H1 (cell line): ENCODE measurements at regions not wholly inside any gene's neighbourhood (a gene's known extent, or its start where the extent isn't known, plus 50 kb on each side); places are given as distances from the start of the nearest gene placed in this dataset.
"Not testable (repeated sequence)": the region's sequence is repeated elsewhere in the genome, so short reads cannot be mapped to it uniquely, and the experiment has no call there.

Experiments used
- CTCF ChIA-PET: fragments of 300-600 bp; sonication (Branson Sonifier 250); formaldehyde crosslinking; loops from one replicate; lab custom pipeline; 2021; ENCODE audit not compliant: partially characterized antibody; lab: Charles Lee
- POLR2A ChIA-PET: fragments of 300-600 bp; sonication (Branson Sonifier 250); formaldehyde crosslinking; loops from one replicate; lab custom pipeline; 2021; ENCODE audit warnings: inconsistent platforms; ENCODE audit not compliant: partially characterized antibody; lab: Charles Lee
- DNase-seq, 2 experiments: peaks; one replicate each; pipeline versions ENCODE4 v3.0.0 to v3.0.0-alpha.2; 2010 to 2022; ENCODE audit warnings: low spot score in 2 of 2, low read depth in 1 of 2, mixed read lengths in 1 of 2
- FAIRE-seq: peaks from 2 replicates; lab custom pipeline; 2011; peaks lifted over from hg19 to GRCh38; lab: Jason Lieb, UNC
- H2AFZ ChIP-seq: 2 replicates; pipeline ENCODE4 v1.8.1; 2012; ENCODE audit warnings: low read length, inconsistent platforms
- H2AK5ac ChIP-seq: 2 replicates; pipeline ENCODE4 v1.6.1; 2013; ENCODE audit warnings: low read depth, low read length
- H2BK120ac ChIP-seq: replicated peaks from 2 replicates; pipeline ENCODE3; 2013; ENCODE audit warnings: low read depth, low read length, inconsistent platforms
- H2BK12ac ChIP-seq: 2 replicates; pipeline ENCODE4 v1.6.1; 2013; ENCODE audit warnings: low read depth, low read length
- H2BK15ac ChIP-seq: 2 replicates; pipeline ENCODE4 v1.6.1; 2013; ENCODE audit warnings: low read length
- H2BK20ac ChIP-seq: 2 replicates; pipeline ENCODE4 v1.6.1; 2013; ENCODE audit warnings: low read length
- H2BK5ac ChIP-seq: 2 replicates; pipeline ENCODE4 v1.6.1; 2013; ENCODE audit warnings: low read depth, low read length
- H3K14ac ChIP-seq: 2 replicates; pipeline ENCODE4 v1.6.1; 2013; ENCODE audit warnings: inconsistent platforms; ENCODE audit not compliant: insufficient read length
- H3K18ac ChIP-seq: 2 replicates; pipeline ENCODE4 v1.6.1; 2013; ENCODE audit warnings: low read length; ENCODE audit errors: extremely low read depth
- H3K23ac ChIP-seq: 2 replicates; pipeline ENCODE4 v1.6.1; 2013; ENCODE audit warnings: inconsistent platforms; ENCODE audit not compliant: insufficient read length
- H3K23me2 ChIP-seq: 2 replicates; pipeline ENCODE4 v1.6.1; 2013; ENCODE audit warnings: low read depth, low read length
- H3K27ac ChIP-seq: 2 replicates; pipeline ENCODE4 v1.6.1; 2011; ENCODE audit warnings: low read depth, low read length, inconsistent platforms
- H3K27me3 ChIP-seq, 4 experiments: replicated peaks in 1 of 4; 1 replicate in 1 of 4; 2 replicates in 3 of 4; pipeline versions ENCODE4 v1.6.1 to v1.8.1; 2011 to 2013; ENCODE audit warnings: low read length in 3 of 4, mild to moderate bottlenecking in 3 of 4, inconsistent platforms in 2 of 4, mixed read lengths in 2 of 4, moderate library complexity in 1 of 4; ENCODE audit not compliant: control insufficient read depth in 3 of 4, insufficient read depth in 3 of 4; ENCODE audit errors: extremely low read depth in 1 of 4
- H3K36me3 ChIP-seq, 4 experiments: 2 replicates each; pipeline versions ENCODE4 v1.6.1 to v1.8.1; 2011 to 2013; ENCODE audit warnings: mild to moderate bottlenecking in 4 of 4, low read length in 3 of 4, moderate library complexity in 2 of 4, control low read depth in 1 of 4, inconsistent platforms in 1 of 4; ENCODE audit not compliant: insufficient read depth in 4 of 4, control insufficient read depth in 2 of 4
- H3K4ac ChIP-seq: replicated peaks from 2 replicates; pipeline ENCODE3; 2013; ENCODE audit warnings: low read length, low read depth, mixed read lengths, inconsistent platforms; ENCODE audit not compliant: insufficient read length
- H3K4me1 ChIP-seq, 4 experiments: replicated peaks in 1 of 4; 1 replicate in 1 of 4; 2 replicates in 3 of 4; pipeline versions ENCODE4 v1.6.1 to v1.8.1; 2011 to 2013; ENCODE audit warnings: low read length in 3 of 4, inconsistent platforms in 2 of 4, mixed read lengths in 1 of 4; ENCODE audit not compliant: insufficient read depth in 4 of 4, control insufficient read depth in 3 of 4
- H3K4me2 ChIP-seq, 2 experiments: 2 replicates each; pipeline versions ENCODE4 v1.6.1 to v1.8.1; 2011 to 2013; ENCODE audit warnings: low read depth in 2 of 2, low read length in 2 of 2, control low read depth in 1 of 2, inconsistent platforms in 1 of 2, mild to moderate bottlenecking in 1 of 2; ENCODE audit not compliant: insufficient read depth in 1 of 2
- H3K4me3 ChIP-seq, 4 experiments: fragments of 200-600, 300-600 bp in 1 of 4; sonication (generic), shearing (Covaris generic), sonication (Bioruptor Twin) in 1 of 4; 2 replicates each; pipeline versions ENCODE4 v1.5.1 to v1.8.1; 2011 to 2016; ENCODE audit warnings: low read length in 4 of 4, low read depth in 3 of 4, control low read depth in 2 of 4, inconsistent platforms in 2 of 4, mild to moderate bottlenecking in 2 of 4, mixed read lengths in 1 of 4, moderate library complexity in 1 of 4; ENCODE audit not compliant: insufficient read depth in 2 of 4; ENCODE audit errors: extremely low read depth in 1 of 4
- H3K56ac ChIP-seq: replicated peaks from 2 replicates; pipeline ENCODE3; 2013; ENCODE audit warnings: low read depth, mild to moderate bottlenecking, mixed read lengths, low read length, inconsistent platforms; ENCODE audit not compliant: insufficient read length
- H3K79me1 ChIP-seq: 2 replicates; pipeline ENCODE4 v1.6.1; 2013; ENCODE audit warnings: low read depth, low read length, control low read depth
- H3K79me2 ChIP-seq, 2 experiments: 2 replicates each; pipeline versions ENCODE4 v1.6.1 to v1.8.1; 2012 to 2013; ENCODE audit warnings: low read length in 2 of 2, mild to moderate bottlenecking in 2 of 2, inconsistent platforms in 1 of 2; ENCODE audit not compliant: insufficient read depth in 2 of 2, control insufficient read depth in 1 of 2
- H3K9ac ChIP-seq, 4 experiments: replicated peaks in 1 of 4; 1 replicate in 1 of 4; 2 replicates in 3 of 4; pipeline versions ENCODE4 v1.6.1 to v1.8.1; 2011 to 2013; ENCODE audit warnings: low read depth in 3 of 4, low read length in 3 of 4, control low read depth in 2 of 4, mild to moderate bottlenecking in 2 of 4, moderate library complexity in 2 of 4, inconsistent platforms in 1 of 4; ENCODE audit errors: extremely low read depth in 1 of 4
- H3K9me3 ChIP-seq, 2 experiments: 2 replicates each; pipeline versions ENCODE4 v1.6.1 to v1.8.1; 2012 to 2013; ENCODE audit warnings: mild to moderate bottlenecking in 2 of 2, moderate library complexity in 2 of 2, control low read depth in 1 of 2, inconsistent platforms in 1 of 2, low read depth in 1 of 2, low read length in 1 of 2, mixed read lengths in 1 of 2; ENCODE audit not compliant: insufficient read depth in 2 of 2
- H4K20me1 ChIP-seq, 2 experiments: replicated peaks in 1 of 2; 2 replicates each; pipeline versions ENCODE3 to v1.8.1; 2011 to 2013; ENCODE audit warnings: inconsistent platforms in 2 of 2, low read length in 2 of 2, mild to moderate bottlenecking in 1 of 2; ENCODE audit not compliant: insufficient read depth in 2 of 2, control insufficient read depth in 1 of 2
- H4K5ac ChIP-seq: 2 replicates; pipeline ENCODE4 v1.6.1; 2013; ENCODE audit warnings: low read length, low read depth, mixed read lengths, inconsistent platforms; ENCODE audit not compliant: insufficient read length
- H4K8ac ChIP-seq: 2 replicates; pipeline ENCODE4 v1.8.0; 2013; ENCODE audit warnings: mild to moderate bottlenecking, moderate library complexity, low read length, inconsistent platforms; ENCODE audit not compliant: insufficient read depth; ENCODE audit errors: extremely low read depth
- H4K91ac ChIP-seq: replicated peaks from 2 replicates; pipeline ENCODE3; 2013; ENCODE audit warnings: low read length, mixed read lengths, inconsistent platforms; ENCODE audit not compliant: insufficient read length
- WGBS, 2 experiments: shearing (Covaris generic) in 1 of 2; methylation state at CpG; one replicate each; pipeline versions ENCODE4 v1.1.6 to v1.1.7; 2013 to 2015; ENCODE audit warnings: low lambda C conversion rate in 2 of 2, mixed read lengths in 2 of 2, inconsistent platforms in 1 of 2, low coverage in 1 of 2, missing lambda C conversion rate in 1 of 2; ENCODE audit not compliant: insufficient replicate concordance in 2 of 2, insufficient coverage in 1 of 2, insufficient read length in 1 of 2; ENCODE audit errors: extremely low coverage in 1 of 2, missing lambda C conversion rate in 1 of 2; 5-methylcytosine and 5-hydroxymethylcytosine counted together

DNA sequence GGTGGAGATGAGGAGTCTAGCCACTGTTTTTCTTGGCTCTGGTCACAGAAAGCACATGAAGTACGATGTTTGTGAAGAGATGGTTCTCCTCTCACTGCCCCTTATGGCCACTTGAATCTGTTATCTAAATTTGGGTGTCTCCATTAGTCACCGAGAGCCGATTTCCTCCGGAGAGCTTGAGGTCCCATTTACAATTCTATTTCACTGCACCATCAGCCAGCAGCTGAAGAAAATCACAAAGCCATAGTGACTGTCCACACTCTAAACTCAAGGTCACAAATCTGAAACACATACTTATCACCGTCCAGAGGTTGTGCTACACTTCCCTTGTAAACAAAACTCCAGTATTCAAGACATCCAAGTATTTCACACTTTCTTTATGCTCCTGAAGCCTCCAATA, 207.2 kb upstream of the FRG1 start:
- H2AFZ ChIP-seq, H3K4me2 ChIP-seq, H3K23ac ChIP-seq, H3K79me1 ChIP-seq, FAIRE-seq, H3K18ac ChIP-seq, H2BK12ac ChIP-seq, H4K5ac ChIP-seq, H3K4ac ChIP-seq, H3K27me3 ChIP-seq, DNase-seq, POLR2A ChIA-PET, H2BK120ac ChIP-seq, H3K9ac ChIP-seq, H2BK20ac ChIP-seq, H3K36me3 ChIP-seq, H2AK5ac ChIP-seq, H3K4me3 ChIP-seq, H3K4me1 ChIP-seq, H4K20me1 ChIP-seq, H4K91ac ChIP-seq, H3K56ac ChIP-seq, H3K14ac ChIP-seq, H2BK5ac ChIP-seq, CTCF ChIA-PET, H3K9me3 ChIP-seq, H3K27ac ChIP-seq, H3K23me2 ChIP-seq, H3K79me2 ChIP-seq, H2BK15ac ChIP-seq, H4K8ac ChIP-seq: not testable (repeated sequence)
- 91% methylated on average over 5 of the region's 5 CpGs; no CpG with 5 or more reads in 1 of the 2 experiments for WGBS, 2 experiments

DNA sequence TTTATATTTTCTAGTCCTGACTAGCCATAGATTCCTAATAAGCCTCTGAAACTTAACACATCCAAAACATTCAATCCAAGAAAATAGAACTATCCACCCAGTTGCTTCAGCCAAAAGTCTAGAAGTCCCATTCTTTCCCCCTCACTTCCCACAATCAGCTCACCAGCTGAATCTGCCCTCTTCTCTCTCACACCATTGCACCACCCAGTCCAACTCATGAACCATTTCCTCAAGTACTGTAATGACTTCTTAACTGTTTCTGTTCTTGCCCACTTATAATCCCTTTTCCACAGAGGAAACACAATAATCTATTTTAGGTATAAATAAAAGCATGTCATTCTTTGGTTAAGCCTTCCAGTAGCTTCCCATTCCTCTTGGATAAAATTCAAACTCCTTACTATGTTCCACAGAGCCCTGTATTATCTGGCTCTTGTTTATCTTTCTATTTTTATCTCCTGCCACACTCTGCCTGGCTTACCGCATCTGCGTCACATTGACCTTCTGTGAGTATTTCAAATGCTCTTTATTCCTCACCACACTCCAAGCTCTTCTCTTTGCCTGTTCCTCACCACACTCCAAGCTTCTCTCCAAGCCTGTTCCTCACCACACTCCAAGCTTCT, 205.9 kb upstream of the FRG1 start:
- H3K36me3 ChIP-seq, POLR2A ChIA-PET, H4K91ac ChIP-seq: not testable (repeated sequence)

More for the DNA sequence above, 205.9 kb upstream of the FRG1 start:
- not testable (repeated sequence) for FAIRE-seq, H3K18ac ChIP-seq, H3K27me3 ChIP-seq, H3K23ac ChIP-seq, H2BK120ac ChIP-seq, H3K79me2 ChIP-seq, H3K4me2 ChIP-seq, H4K8ac ChIP-seq, H3K27ac ChIP-seq, H3K4me1 ChIP-seq, H3K23me2 ChIP-seq, H3K79me1 ChIP-seq, H3K9me3 ChIP-seq, H4K20me1 ChIP-seq, H2BK12ac ChIP-seq, H3K14ac ChIP-seq, H2BK15ac ChIP-seq, H2AFZ ChIP-seq, H3K4me3 ChIP-seq, H2BK5ac ChIP-seq, H2BK20ac ChIP-seq, H4K5ac ChIP-seq, H3K56ac ChIP-seq, H3K4ac ChIP-seq, DNase-seq, H3K9ac ChIP-seq, H2AK5ac ChIP-seq
- 100% methylated on average over 2 of the region's 2 CpGs; no CpG with 5 or more reads in 1 of the 2 experiments for WGBS, 2 experiments
- CTCF ChIA-PET, result interaction anchor here (1.3 kb wide), 1 partner anchor 66 kb away, joined by 3 read pairs; no protein-coding TSS in a partner anchor
